G401 (cell line): ENCODE measurements at regions not wholly inside any gene's neighbourhood (a gene's known extent, or its start where the extent isn't known, plus 50 kb on each side); places are given as distances from the start of the nearest gene placed in this dataset.

Experiments used
- DNase-seq: peaks from one replicate; pipeline ENCODE4 v3.0.0-alpha.2; 2015; ENCODE audit warnings: low spot score
- in situ Hi-C: cut with HindIII; loops from 2 replicates; pipeline ENCODE4 v1.10.0; 2016; ENCODE audit warnings: low sequenced_read_pairs, mixed read lengths

- no peak for DNase-seq
- in situ Hi-C loops, result no loop called here
Observed at GRCh38 chr10:29394321-29394932, 105.6 kb downstream of the LYZL1 start.

GRCh38 chr10:29395409-29395808 lies 106.5 kb downstream of the LYZL1 start:
- in situ Hi-C loops, result no loop called here
- DNase-seq, result no peak

- peak; percentile 25 for DNase-seq
- in situ Hi-C loops, result no loop called here
Observed at GRCh38 chr10:29397221-29397620, 108.4 kb downstream of the LYZL1 start.

GRCh38 chr10:29403208-29403607 lies 114.3 kb downstream of the LYZL1 start:
- in situ Hi-C loops, result no loop called here
- DNase-seq, result no peak

GRCh38 chr10:29407280-29407858 lies 118.5 kb downstream of the LYZL1 start:
- in situ Hi-C loops, result no loop called here

More at GRCh38 chr10:29407280-29407858, 118.5 kb downstream of the LYZL1 start:
- no peak for DNase-seq
